ENCODE measurements at regions not wholly inside any gene's neighbourhood (a gene's known extent, or its start where the extent isn't known, plus 50 kb on each side); places are given as distances from the start of the nearest gene placed in this dataset.

DNA sequence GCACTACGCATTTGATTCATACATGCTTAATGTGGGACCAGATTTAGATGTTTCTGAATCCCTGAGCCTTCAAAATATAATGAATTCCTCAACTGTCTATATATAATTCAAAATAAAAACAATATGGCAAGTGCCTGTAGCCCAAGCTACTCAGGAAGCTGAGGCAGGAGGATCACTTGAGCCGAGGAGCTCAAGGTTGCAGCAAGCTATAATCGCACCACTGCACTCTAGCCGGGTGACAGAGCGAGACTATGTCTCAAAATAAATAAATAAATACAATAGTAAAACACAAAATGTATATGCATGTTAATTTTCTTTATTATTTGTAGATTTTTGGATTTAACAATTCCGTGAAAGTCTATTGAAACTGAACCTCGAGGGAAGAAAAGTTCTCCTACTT is 50.6 kb upstream of the IRX6 start:
- no peak for TF ChIP-seq POLR2AphosphoS5 (IDR thresholded peaks at IDR 0.05)
- TF ChIP-seq, protein P1, sequence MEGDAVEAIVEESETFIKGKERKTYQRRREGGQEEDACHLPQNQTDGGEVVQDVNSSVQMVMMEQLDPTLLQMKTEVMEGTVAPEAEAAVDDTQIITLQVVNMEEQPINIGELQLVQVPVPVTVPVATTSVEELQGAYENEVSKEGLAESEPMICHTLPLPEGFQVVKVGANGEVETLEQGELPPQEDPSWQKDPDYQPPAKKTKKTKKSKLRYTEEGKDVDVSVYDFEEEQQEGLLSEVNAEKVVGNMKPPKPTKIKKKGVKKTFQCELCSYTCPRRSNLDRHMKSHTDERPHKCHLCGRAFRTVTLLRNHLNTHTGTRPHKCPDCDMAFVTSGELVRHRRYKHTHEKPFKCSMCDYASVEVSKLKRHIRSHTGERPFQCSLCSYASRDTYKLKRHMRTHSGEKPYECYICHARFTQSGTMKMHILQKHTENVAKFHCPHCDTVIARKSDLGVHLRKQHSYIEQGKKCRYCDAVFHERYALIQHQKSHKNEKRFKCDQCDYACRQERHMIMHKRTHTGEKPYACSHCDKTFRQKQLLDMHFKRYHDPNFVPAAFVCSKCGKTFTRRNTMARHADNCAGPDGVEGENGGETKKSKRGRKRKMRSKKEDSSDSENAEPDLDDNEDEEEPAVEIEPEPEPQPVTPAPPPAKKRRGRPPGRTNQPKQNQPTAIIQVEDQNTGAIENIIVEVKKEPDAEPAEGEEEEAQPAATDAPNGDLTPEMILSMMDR (IDR thresholded peaks at IDR 0.05) = no peak
